Hepatocyte (in vitro differentiated cells): ENCODE measurements at regions not wholly inside any gene's neighbourhood (a gene's known extent, or its start where the extent isn't known, plus 50 kb on each side); places are given as distances from the start of the nearest gene placed in this dataset.

Experiments used
- CTCF ChIP-seq: fragments of 200-600 bp; sonication (generic); IDR thresholded peaks from 2 replicates; pipeline ENCODE4 v1.5.1; 2016; ENCODE audit warnings: antibody characterized with exemption, mild to moderate bottlenecking; ENCODE audit not compliant: poor library complexity
- EZH2 ChIP-seq: fragments of 200-600 bp; sonication (generic); IDR thresholded peaks from 2 replicates; pipeline ENCODE4 v1.6.1; 2016; ENCODE audit warnings: antibody characterized with exemption, mild to moderate bottlenecking, borderline replicate concordance

GRCh38 chr1:31487721-31488293, 74.8 kb downstream of the SERINC2 start:
- TF ChIP-seq CTCF (no peak), EZH2 (no peak)
